Esophagus muscularis mucosa (tissue), 3 donors: ENCODE measurements at regions not wholly inside any gene's neighbourhood (a gene's known extent, or its start where the extent isn't known, plus 50 kb on each side); places are given as distances from the start of the nearest gene placed in this dataset.

Source experiments
- CTCF ChIP-seq, 3 experiments: fragments of 200-600 bp in 2 of 3; fragments of 450-650 bp in 1 of 3; sonication (generic) in 2 of 3; IDR thresholded peaks; one replicate each; pipeline ENCODE4 v1.5.1; 2017 to 2019; ENCODE audit warnings: antibody characterized with exemption in 3 of 3, mild to moderate bottlenecking in 2 of 3, moderate library complexity in 1 of 3
- POLR2A ChIP-seq: fragments of 450-650 bp; IDR thresholded peaks from one replicate; pipeline ENCODE4 v1.6.1; 2017; ENCODE audit warnings: antibody characterized with exemption, moderate library complexity, mild to moderate bottlenecking, low read depth

GRCh38 chr7:53191836-53192443, 156.5 kb downstream of the POM121L12 start:
- TF ChIP-seq CTCF (IDR thresholded peaks at IDR 0.05) (no peak), POLR2A (no peak)
